ENCODE measurements at regions not wholly inside any gene's neighbourhood (a gene's known extent, or its start where the extent isn't known, plus 50 kb on each side); places are given as distances from the start of the nearest gene placed in this dataset.

GRCh38 chr10:107336061-107336460 is 171.6 kb upstream of the SORCS1 start:
- no peak for TF ChIP-seq EZH2 (IDR thresholded peaks at IDR 0.05; ENCODE audit: borderline replicate concordance, low read length)
- TF ChIP-seq, protein P1, sequence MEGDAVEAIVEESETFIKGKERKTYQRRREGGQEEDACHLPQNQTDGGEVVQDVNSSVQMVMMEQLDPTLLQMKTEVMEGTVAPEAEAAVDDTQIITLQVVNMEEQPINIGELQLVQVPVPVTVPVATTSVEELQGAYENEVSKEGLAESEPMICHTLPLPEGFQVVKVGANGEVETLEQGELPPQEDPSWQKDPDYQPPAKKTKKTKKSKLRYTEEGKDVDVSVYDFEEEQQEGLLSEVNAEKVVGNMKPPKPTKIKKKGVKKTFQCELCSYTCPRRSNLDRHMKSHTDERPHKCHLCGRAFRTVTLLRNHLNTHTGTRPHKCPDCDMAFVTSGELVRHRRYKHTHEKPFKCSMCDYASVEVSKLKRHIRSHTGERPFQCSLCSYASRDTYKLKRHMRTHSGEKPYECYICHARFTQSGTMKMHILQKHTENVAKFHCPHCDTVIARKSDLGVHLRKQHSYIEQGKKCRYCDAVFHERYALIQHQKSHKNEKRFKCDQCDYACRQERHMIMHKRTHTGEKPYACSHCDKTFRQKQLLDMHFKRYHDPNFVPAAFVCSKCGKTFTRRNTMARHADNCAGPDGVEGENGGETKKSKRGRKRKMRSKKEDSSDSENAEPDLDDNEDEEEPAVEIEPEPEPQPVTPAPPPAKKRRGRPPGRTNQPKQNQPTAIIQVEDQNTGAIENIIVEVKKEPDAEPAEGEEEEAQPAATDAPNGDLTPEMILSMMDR (IDR thresholded peaks at IDR 0.05; ENCODE audit: low read length): no peak

All from OCI-LY1 (cell line).